GM18519 (cell line): ENCODE measurements at regions not wholly inside any gene's neighbourhood (a gene's known extent, or its start where the extent isn't known, plus 50 kb on each side); places are given as distances from the start of the nearest gene placed in this dataset.

Experiments
- ATAC-seq: cut with Tn5 transposase; IDR thresholded peaks from one replicate; pipeline ENCODE4 v1.9.1; 2021; ENCODE audit warnings: mild to moderate bottlenecking, moderate library complexity; ENCODE audit not compliant: unreplicated experiment, low FRiP score

DNA sequence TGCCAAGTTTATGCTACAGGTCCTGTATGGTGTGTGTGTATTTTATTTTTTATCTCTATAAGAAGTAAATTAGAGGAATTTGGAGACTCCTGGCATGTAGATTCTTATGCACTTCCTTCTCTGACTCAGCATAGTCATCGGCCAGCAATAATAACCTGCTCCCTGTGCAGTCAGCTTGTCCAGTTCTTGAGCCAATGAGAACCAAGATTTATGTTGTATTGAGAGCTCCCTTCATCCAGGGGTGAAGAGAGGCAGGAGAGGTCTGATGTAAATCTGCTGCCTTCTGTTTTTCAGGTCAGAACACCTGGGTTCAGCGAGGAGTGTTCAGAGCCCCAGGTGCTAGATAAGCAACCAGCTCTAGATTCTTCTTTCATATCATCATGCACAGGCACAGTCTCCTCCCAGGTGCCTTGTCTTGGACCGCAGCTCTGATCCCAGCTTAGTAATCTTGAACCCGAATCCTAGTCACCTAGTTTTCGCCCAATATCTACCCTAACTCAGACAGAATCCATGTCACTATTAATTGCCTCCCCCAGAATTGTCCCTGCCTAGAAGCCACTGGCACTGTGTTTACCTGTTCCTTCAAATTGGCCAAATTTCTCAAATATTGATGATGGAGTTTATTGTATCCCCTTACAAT, 328.2 kb upstream of the NCAM1 start:
- ATAC-seq = no peak

DNA sequence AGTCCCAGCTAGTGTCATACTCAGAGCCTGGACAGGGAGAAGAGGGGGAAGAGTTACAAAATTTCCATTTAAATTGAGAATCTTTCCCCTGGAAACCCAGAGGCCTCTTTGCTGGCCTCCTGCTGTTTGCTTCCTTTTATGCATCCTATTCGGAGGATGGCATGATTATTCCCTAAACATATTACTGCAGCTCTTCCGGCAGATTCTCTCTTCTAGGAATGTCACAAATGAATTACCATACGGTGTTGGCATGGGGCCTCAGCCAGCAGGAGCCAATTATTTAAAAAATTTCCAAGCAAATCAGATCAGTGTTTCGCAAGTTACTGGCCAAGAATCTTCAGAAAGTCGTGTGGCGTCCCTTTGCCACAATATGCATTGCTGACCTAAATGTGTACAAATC, 326.7 kb upstream of the NCAM1 start:
- ATAC-seq = no peak

DNA sequence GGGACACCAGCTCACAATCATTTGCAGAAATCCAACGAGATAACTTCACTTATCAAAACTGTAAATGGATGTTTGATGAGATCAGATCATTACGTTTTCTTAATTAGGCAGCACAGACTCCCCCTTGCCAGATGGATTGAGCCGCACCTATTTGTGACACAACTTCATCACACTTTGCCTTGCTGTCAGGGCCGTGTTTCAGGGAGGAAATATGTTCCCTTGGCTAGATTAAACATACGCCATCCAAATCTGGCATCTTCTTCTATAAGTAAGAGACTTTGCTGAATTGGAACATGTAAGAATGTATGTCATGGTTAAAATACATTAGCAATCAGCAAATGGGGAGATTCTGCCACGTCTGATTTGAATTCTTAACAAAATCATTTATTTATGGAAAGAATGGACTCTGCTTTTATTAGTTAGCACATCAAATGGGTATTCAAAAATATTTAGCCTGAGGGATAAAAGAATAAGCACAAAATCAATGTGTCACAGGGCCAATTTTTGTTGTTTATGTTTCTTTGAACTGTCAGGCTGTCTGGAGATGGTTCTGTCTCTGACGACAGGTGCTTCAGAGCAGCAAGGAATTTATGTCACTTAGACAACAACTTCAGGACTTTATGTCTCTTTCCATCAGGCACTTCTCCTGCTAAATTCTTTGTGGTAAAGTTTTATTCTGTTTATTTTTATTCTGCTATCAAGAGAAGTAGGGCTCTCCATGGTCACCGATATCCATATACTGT, 326.1 kb upstream of the NCAM1 start:
- no peak for ATAC-seq

DNA sequence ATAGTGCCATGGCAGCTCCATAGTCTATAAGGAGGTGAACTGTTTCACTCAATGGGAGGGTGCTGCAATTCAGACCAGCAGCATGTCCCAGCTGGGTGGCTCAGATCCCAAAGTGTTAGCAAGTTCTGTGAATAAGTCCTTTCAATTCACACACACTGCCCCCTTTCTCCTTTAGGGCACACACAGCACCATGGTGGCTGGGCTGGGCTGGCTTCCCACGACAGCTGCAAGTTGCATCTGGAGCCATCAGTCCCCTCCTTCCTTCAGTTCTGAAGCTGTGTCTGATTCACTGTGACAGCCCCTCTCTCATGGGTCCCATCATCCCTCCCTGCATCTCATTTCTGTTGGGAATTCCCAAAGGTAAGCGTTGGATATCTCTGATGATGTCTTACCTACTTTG, 324.1 kb upstream of the NCAM1 start:
- ATAC-seq = no peak

DNA sequence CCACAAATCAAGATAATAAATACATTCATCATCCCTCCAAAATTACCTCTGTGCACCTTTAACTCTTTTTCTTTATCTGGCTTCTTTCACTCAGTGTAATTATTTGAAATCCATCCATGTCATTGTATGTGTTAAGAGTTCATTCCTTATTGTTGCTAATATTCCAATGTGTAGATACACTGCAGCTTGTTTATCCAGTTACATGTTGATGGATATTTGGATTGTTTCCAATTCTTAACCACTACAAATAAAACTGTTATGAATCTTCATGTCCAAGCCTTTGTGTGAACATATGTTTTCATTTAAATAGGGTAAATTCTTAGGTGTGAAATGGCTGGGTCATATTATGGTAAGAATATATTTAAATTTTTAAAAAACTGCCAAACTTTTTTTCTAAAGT, 323.3 kb upstream of the NCAM1 start:
- no peak for ATAC-seq

DNA sequence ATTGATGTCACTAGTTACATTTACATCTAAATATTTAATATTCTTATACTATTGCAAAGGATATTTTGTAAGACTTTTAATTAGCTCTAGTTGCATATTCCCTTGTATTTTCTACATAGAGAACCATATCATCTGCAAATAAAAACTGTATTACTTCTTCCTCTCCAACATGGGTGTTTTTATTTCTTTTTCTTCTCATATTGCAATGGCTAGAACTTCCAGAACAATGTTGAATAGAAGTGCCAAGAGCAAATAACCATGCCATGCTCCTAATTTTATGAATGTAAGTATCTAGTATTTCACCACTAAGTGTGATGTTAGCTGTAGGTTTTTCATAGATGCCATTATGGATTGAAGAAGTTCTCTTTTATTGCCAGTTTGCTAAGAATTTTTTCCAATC, 321.8 kb upstream of the NCAM1 start:
- ATAC-seq = no peak

DNA sequence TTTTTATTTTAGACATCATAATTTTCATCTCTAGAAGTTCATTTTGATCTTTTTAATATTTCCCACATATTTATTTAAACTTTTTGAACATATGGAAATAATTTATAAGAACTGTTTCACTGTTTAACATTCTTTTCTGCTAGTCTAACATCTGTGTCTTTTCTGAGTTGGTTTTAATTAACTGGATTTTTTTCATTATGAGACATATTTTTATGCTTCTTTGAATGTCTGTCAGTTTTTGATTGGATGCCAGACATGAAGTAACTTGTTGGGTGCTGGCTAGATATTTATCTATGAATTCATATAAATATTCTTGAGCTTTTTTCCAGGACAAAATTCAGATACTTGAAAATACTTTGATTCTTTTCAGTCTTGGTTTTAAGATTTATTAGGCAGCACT, 317.8 kb upstream of the NCAM1 start:
- no peak for ATAC-seq

DNA sequence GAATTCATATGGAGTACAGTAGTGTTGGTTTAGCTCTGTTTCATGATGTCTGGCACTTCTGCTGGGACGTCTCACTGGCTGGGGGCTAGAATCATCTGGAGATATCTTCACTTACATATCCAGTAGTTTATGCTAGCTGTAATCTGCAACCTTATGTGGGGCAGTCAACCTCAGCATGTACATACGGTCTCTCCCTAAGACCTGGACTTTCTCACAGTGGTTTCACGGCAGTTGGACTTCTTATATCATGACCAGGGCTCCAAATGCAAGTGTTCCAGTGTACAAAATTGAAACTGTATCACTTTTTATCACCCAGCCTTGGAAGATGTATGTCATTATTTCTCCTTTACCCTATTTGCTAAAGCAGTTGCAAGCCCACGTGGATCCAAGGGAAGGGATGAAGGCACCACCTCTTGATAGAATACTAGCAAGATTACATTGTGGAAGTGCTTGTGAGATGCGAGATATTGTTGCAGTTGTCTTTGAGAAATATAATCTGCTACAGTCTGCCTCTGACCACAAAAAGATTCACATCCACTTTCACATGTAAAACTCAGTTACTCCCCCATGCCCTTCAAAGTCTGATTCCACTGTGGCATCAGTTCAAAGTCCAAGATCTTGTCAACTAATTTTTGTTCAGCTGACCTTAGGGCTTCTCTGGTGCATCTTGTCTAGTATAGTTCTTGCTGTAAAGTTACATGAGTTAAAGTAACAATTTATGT, 316.6 kb upstream of the NCAM1 start:
- peak; percentile 75 for ATAC-seq

DNA sequence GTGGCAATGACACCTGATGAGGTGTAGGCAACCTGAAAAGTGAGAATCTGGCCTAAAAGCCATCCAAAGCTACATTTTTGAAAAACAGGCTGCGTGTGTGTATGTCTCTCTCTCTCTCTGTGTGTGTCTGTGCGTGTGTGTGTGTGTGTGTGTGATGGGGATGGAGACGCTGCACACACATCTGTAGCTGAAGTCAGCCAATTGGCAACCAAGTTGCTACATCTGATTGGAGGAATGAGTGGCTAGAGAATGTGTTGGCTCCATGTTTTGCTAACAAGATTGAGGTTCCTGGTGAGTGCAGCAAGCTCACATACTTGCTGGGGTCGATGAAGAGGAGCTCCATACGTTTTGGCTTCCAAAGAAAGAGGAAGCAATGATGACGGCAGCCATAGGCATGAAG, 311.4 kb upstream of the NCAM1 start:
- ATAC-seq = no peak

DNA sequence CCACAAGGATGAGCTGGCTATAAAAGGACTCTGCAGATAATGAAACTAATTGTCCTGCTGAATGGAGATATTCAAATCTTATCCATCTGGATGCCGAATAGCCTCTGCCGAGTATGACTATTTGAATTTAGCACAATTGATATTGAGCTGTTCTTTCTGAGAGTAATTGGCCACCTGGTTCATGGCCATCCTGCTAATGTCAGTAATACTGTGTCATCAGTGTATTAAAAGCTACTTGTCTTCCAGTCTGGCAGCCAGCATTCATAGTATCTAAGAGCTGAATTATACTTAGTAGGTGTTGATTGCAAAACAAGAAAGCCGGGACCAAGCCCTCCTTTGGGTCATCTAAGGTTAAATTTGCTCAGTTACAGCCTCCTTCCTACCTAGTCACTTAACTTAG, 310.7 kb upstream of the NCAM1 start:
- no peak for ATAC-seq

DNA sequence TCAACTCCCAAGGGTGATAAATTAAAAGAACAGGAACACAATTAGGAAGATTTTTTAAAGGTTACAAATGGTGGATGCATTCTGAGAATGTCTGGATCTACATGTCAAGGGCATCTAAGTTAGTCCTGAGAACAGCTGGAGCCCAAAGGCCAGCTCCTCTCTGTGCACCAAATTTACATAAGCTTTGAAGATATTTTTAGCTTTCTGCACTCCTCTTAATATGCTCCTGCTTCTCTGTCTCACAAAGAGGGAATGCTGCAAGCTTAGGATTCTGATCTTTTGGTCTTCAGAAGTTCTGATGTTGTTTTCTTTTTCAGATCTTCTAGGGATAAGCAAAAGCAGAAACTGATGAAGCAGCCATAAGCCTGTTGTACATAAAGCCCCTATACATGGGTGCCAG, 309.8 kb upstream of the NCAM1 start:
- ATAC-seq = no peak

DNA sequence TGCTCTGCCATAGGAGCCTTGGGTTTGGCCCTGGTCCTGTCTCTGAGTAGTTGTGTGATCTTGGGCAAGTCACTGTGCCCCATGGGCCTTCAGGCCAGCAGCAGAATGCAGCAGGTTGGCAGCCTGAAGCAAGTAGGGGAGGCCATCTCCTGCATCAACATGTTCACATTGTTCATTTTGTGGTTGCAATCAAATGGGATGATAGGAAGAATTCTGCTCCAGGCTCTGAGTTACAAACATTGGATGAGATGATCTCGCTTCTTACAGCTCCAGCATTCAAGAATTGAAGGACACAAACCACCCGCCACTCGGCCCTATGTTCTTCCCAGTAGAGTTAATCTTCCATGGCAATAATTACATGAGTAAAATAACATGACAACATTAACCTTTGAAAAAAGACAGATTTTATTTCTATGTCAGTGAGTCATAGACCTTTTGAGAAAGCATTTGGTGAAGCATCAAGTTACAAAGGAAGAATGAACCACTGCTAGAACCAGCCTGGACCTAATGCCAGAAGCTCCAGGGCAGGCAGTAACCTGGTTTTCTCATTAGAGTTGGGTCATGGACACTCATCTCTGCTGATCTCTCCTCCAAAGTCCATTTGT, 308.3 kb upstream of the NCAM1 start:
- no peak for ATAC-seq

DNA sequence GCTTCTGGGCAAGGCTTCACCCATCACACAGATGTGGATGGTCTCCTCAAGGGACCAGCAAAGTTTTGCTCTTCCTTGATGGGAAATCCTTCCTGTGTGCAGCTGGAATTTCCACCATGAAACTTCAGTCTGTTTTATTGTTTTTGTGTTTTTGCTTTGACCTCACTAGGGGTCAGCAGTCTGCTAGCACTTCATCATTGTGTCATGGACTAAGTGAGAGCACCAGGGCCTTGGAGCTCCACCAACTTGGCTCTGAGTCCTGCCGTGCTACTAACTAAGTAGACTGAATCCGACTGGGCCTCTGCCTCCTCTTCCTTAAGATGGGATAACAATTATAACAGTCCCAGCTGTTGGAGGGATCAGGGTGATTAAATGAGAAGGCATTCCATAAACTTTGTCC, 305.8 kb upstream of the NCAM1 start:
- ATAC-seq = no peak

DNA sequence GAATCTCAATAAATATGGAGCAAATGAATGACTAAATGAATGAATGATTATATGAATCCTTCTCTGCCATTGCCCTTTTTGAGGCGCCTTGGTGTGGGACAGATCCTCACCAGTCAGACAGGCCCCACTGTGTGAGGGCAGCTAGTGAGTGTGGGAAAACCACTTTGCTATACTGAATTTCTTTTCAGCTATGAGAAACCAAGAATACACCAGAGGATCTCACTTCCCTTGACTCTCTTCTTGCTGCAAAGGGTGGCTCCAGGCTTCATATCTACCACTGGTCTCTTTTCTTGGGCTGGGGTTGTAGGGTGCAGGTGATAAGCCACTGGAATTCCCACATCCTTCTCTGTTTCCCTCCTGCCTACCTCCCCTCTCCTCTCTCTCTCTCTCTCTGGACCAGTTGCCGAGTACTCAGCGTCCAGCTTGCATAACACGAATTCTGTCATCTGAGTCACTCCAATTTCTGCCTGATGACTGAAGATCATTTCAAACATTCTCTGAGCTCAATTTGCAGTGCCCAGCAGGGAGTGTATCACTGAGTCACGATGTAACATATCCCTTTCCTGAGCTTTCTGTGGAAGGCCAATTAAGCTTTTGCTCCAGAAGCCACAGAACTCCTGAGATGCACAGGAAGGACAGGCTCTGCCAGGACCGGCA, 304.3 kb upstream of the NCAM1 start:
- no peak for ATAC-seq

DNA sequence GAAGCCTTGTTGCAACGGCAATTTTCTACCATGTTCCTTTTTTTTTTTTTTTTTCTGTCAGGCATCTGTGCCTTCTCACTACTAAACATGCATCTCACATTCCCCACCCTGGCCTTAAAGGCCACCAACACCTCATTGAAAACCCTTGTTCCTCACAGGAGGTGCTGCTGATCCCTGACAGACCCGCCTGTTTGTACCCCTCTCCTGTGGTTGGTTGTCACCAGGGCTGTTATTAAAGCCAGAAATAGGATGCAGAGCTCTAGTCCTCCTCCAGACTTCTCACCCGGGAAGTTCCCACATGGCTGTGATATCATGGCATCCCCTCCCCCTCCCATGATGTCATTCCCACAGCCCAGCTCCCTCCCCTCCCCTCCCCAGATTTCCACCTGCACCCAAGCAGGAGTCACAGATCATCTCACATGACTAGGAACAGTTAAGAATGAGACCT, 302.8 kb upstream of the NCAM1 start:
- ATAC-seq = no peak

DNA sequence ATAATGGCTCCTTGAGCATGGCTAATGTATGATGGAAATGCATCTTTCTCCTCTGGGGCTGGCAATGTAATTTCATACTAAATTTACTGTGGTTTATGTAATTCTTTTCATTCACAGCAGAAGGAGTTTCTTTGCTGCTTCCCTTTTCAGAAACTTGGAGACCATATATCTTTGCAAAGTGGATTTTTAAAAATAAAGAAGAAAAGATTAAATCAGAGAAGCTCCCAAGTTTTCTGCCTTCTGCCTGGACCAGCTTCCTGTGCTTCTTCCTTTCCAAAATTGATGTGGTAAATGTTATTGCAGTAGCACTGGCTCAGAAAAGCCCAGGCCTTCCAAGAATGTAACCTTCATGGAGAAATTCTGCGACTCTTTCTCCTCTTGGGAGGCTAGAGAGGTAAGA, 300.1 kb upstream of the NCAM1 start:
- no peak for ATAC-seq

DNA sequence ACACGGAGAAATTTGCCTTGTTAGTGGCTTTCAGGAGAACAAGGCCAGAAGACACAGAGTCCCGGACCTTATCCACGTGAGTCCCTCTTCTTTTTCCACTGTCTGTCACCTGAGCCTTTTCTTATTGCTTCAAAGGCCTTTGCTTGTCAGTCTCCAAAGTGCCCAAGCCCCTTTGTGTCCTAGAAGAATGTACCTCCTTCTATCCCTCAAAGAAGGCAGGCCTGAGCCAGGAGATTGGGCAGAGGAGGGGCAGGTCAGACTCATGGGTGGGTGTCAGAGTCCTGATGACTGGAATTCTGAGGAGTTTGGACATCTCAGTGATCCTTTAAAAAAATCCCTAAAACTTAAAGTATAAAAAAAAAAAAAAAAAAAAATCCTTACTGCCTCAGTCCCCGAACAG, 299.6 kb upstream of the NCAM1 start:
- ATAC-seq = no peak

DNA sequence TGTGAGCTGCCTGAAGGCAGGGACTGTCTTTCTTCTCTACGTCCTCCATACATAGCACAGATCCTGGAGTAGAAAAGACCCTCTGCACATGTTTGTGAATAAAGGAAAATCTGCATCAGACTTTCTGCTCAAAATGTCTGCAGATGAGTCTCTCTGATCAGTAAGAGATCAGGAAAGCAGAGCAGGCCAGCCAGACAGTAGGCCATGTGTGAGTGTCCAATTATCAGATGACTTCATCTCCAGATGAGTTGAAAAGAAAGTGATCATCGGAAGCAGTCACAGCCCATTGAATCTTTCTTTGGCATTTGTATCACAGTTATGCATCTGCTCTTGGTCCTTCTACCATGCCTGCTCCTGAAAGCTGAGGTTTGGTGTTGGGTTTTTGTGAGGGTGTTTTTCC, 298.7 kb upstream of the NCAM1 start:
- no peak for ATAC-seq

DNA sequence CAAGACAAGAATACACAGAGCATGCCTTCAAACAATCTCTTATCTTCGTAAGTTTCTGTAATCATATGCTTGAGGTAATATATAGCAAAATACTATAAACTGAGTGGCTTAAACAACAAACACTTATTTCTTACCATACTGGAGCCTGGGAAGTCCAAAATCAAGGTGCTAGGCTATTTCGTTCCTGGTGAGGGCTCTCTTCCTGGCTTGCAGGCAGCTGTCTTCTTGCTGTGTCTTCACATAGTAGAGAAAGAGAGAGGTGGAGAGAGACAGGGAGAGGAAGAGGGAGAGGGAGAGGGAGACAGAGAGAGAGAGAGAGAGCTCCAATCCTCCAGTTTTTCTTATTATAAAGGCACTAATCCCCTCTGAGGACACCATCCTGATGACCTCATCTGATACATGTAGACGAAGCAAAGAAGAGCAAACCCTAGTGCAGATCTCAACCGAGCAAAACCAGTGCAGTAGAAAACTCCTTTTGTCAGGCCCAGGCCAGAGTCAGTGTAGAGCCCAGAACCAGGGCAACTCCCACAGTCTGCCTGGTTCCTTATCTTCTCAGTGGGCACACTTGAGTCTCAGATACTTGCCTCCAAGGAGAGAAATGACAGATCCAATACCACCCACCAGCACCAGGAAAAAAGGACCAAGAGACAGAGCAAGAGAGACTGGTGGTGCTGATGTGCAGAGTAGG, 297.1 kb upstream of the NCAM1 start:
- ATAC-seq = no peak

DNA sequence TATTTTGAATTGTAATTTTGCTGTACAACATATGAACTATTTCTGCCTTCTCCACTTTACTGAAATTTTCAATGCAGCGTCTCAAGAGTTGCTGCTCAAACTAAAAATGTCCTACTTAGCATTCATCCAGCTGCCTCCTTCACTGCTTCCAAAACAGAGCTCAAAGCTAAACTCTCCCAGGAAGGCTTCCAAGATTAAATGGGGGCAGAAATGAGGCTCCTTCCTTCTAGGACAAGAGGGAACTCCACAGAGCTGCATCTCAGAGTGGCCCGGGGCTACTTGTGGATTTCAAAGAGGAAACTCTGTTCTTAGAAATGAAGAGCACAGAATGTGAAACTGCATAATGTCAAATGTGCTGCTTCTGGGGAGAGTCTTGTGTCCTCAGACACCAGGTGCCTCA, 295.9 kb upstream of the NCAM1 start:
- ATAC-seq = no peak
